B cell (primary cell): ENCODE measurements at regions not wholly inside any gene's neighbourhood (a gene's known extent, or its start where the extent isn't known, plus 50 kb on each side); places are given as distances from the start of the nearest gene placed in this dataset.

ENCODE experiments used
- CTCF ChIP-seq: fragments of 200-600 bp; IDR thresholded peaks from one replicate; pipeline ENCODE4 v1.8.0; 2022; ENCODE audit warnings: antibody characterized with exemption, mild to moderate bottlenecking
- EZH2 ChIP-seq: IDR thresholded peaks from 2 replicates; pipeline ENCODE4 v1.6.1; 2012; ENCODE audit warnings: borderline replicate concordance, low read depth, mild to moderate bottlenecking, moderate library complexity, low read length; ENCODE audit not compliant: insufficient read depth, poor library complexity, severe bottlenecking

- TF ChIP-seq CTCF (no peak), EZH2 (no peak)
These were observed 369.0 kb downstream of the HINT1 start for GRCh38 chr5:130796032-130796431.
